OCI-LY1 (cell line): ENCODE measurements at regions not wholly inside any gene's neighbourhood (a gene's known extent, or its start where the extent isn't known, plus 50 kb on each side); places are given as distances from the start of the nearest gene placed in this dataset.

Experiments
- H2AFZ ChIP-seq: fragments of 200-600 bp; sonication (generic), shearing (Covaris generic); 2 replicates; pipeline ENCODE4 v1.6.0; 2014; ENCODE audit warnings: antibody characterized with exemption, mild to moderate bottlenecking, low read length
- H3F3A ChIP-seq: fragments of 200-600 bp; sonication (generic), shearing (Covaris generic); 2 replicates; pipeline ENCODE4 v1.6.0; 2014; ENCODE audit warnings: mild to moderate bottlenecking, antibody characterized with exemption, low read length, moderate library complexity; ENCODE audit not compliant: insufficient read depth
- H3K27ac ChIP-seq: fragments of 200-600 bp; sonication (generic); 2 replicates; pipeline ENCODE4 v1.5.1; 2014; ENCODE audit warnings: low read length, mixed run types, mild to moderate bottlenecking, low read depth; ENCODE audit not compliant: poor library complexity, severe bottlenecking
- H3K27me3 ChIP-seq: fragments of 200-600 bp; sonication (generic); 2 replicates; pipeline ENCODE4 v1.6.0; 2014; ENCODE audit warnings: antibody characterized with exemption, mild to moderate bottlenecking, low read length, moderate library complexity; ENCODE audit not compliant: insufficient read depth
- H3K36me3 ChIP-seq: fragments of 200-600 bp; sonication (generic); 2 replicates; pipeline ENCODE4 v1.6.1; 2014; ENCODE audit warnings: mild to moderate bottlenecking, antibody characterized with exemption, low read length, moderate library complexity, mixed read lengths; ENCODE audit not compliant: insufficient read depth
- H3K4me1 ChIP-seq: fragments of 200-600 bp; sonication (generic); 2 replicates; pipeline ENCODE4 v1.5.1; 2014; ENCODE audit warnings: mild to moderate bottlenecking, low read length, moderate library complexity; ENCODE audit not compliant: insufficient read depth, severe bottlenecking
- H3K4me2 ChIP-seq: fragments of 200-600 bp; sonication (generic), shearing (Covaris generic); 2 replicates; pipeline ENCODE4 v1.6.1; 2014; ENCODE audit warnings: low read length
- H3K4me3 ChIP-seq: fragments of 200-600 bp; sonication (generic); 2 replicates; pipeline ENCODE4 v1.5.1; 2014; ENCODE audit warnings: low read length, low read depth, mild to moderate bottlenecking, mixed read lengths; ENCODE audit not compliant: poor library complexity, severe bottlenecking
- H3K79me2 ChIP-seq: fragments of 200-600 bp; shearing (Covaris generic); 2 replicates; pipeline ENCODE4 v1.6.1; 2016; ENCODE audit warnings: mixed run types, low read length, mixed read lengths; ENCODE audit not compliant: insufficient read depth
- H3K9ac ChIP-seq: fragments of 200-600 bp; sonication (generic), shearing (Covaris generic); 2 replicates; pipeline ENCODE4 v1.6.1; 2014; ENCODE audit warnings: mild to moderate bottlenecking, low read length, mixed read lengths
- H3K9me2 ChIP-seq: fragments of 200-600 bp; sonication (generic), shearing (Covaris generic); 2 replicates; pipeline ENCODE4 v1.6.1; 2014; ENCODE audit warnings: low read depth, mild to moderate bottlenecking, low read length, mixed read lengths
- H3K9me3 ChIP-seq: fragments of 200-600 bp; shearing (Covaris generic); 2 replicates; pipeline ENCODE4 v1.6.1; 2014; ENCODE audit warnings: low read length, mixed read lengths
- H4K20me1 ChIP-seq: fragments of 200-600 bp; sonication (generic), shearing (Covaris generic); 2 replicates; pipeline ENCODE4 v1.6.0; 2016; ENCODE audit warnings: mild to moderate bottlenecking, low read length; ENCODE audit not compliant: insufficient read depth
- EZH2 ChIP-seq: fragments of 200-600 bp; sonication (generic), shearing (Covaris generic); IDR thresholded peaks from 2 replicates; pipeline ENCODE4 v1.8.0; 2017; ENCODE audit warnings: borderline replicate concordance, mixed run types, mild to moderate bottlenecking, antibody characterized with exemption, low read length, moderate library complexity, mixed read lengths
- TF ChIP-seq, protein P1 (sequence below): fragments of 200-600 bp; sonication (generic), shearing (Covaris generic); IDR thresholded peaks from 2 replicates; pipeline ENCODE4 v1.5.1; 2017; ENCODE audit warnings: mild to moderate bottlenecking, antibody characterized with exemption, low read length, moderate library complexity, mixed read lengths

- no peak overlapping the region for H3K9ac ChIP-seq
- no peaks in the 10 kb centered on the region for H4K20me1 ChIP-seq
- H3K27ac ChIP-seq: no peak overlapping the region
- H3K4me3 ChIP-seq: no peak overlapping the region
- H3K9me3 ChIP-seq: no peaks in the 10 kb centered on the region
- H3K36me3 ChIP-seq: no peaks in the 10 kb centered on the region
- H3K9me2 ChIP-seq: no peaks in the 10 kb centered on the region
- TF ChIP-seq, protein P1, sequence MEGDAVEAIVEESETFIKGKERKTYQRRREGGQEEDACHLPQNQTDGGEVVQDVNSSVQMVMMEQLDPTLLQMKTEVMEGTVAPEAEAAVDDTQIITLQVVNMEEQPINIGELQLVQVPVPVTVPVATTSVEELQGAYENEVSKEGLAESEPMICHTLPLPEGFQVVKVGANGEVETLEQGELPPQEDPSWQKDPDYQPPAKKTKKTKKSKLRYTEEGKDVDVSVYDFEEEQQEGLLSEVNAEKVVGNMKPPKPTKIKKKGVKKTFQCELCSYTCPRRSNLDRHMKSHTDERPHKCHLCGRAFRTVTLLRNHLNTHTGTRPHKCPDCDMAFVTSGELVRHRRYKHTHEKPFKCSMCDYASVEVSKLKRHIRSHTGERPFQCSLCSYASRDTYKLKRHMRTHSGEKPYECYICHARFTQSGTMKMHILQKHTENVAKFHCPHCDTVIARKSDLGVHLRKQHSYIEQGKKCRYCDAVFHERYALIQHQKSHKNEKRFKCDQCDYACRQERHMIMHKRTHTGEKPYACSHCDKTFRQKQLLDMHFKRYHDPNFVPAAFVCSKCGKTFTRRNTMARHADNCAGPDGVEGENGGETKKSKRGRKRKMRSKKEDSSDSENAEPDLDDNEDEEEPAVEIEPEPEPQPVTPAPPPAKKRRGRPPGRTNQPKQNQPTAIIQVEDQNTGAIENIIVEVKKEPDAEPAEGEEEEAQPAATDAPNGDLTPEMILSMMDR: no peak
- TF ChIP-seq EZH2: no peak
- H3F3A ChIP-seq: no peaks in the 10 kb centered on the region
- H3K4me1 ChIP-seq: no peaks in the 10 kb centered on the region
- H3K79me2 ChIP-seq: no peaks in the 10 kb centered on the region
- H3K27me3 ChIP-seq: no peaks in the 10 kb centered on the region
- no peak overlapping the region for H3K4me2 ChIP-seq
- H2AFZ ChIP-seq: no peak overlapping the region
Observed at GRCh38 chr4:188485906-188486305, 346.7 kb downstream of the TRIML1 start.

DNA sequence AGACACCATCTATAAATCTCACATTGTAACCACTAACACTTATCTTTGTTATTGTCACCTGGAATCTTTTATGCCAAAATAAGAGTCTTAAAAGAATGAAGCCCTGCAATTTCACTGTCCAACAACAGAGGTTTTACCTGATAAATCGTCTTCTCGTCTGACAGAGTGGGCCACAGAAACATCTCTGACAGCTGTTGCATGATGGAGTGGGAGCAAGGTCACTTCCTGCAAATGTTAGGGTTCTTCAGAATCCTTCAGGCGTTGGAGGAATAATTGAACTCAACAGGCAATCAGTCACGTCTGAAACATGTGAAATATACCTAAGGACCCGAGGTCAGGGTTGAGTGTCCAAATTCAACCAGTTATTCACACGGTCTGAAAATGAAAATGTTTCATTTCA lies 353.6 kb downstream of the TRIML1 start:
- Histone ChIP-seq H2AFZ (no peak overlapping the region), H3K27ac (no peak overlapping the region), H3K9me2 (no peaks in the 10 kb centered on the region), H3K9me3 (no peaks in the 10 kb centered on the region), H4K20me1 (no peaks in the 10 kb centered on the region), H3K4me3 (no peak overlapping the region), H3F3A (no peaks in the 10 kb centered on the region), H3K4me1 (no peaks in the 10 kb centered on the region), H3K79me2 (no peaks in the 10 kb centered on the region), H3K9ac (no peak overlapping the region), H3K27me3 (no peaks in the 10 kb centered on the region), H3K4me2 (no peak overlapping the region), H3K36me3 (no peaks in the 10 kb centered on the region)
- TF ChIP-seq, protein P1: no peak
- no peak for TF ChIP-seq EZH2

DNA sequence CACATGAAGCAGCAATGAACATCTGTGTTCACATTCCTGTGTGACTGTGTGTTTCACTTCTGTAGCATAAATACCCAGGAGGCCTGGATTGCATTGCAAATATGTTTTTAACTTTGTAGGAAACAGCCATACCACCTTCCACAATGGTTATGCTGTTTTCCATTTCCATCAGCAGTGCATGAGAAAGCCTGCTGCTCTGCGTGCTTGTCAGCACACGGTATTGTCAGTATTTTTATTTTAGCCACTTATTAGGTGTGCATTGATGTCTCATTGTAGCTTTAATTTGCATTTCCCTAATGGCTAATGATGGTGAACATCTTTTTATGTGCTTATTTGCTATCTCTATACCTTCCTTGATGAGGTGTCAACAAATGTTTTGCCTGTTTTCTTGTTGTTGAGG lies 355.9 kb downstream of the TRIML1 start:
- Histone ChIP-seq H3K4me3 (no peak overlapping the region), H3K27me3 (no peaks in the 10 kb centered on the region), H3K27ac (no peak overlapping the region), H3K36me3 (no peaks in the 10 kb centered on the region), H3K4me2 (no peak overlapping the region), H3K79me2 (no peaks in the 10 kb centered on the region), H3K9me3 (no peaks in the 10 kb centered on the region), H2AFZ (no peak overlapping the region), H4K20me1 (no peaks in the 10 kb centered on the region), H3F3A (no peaks in the 10 kb centered on the region), H3K4me1 (no peaks in the 10 kb centered on the region), H3K9me2 (no peaks in the 10 kb centered on the region), H3K9ac (no peak overlapping the region)
- TF ChIP-seq EZH2: no peak
- TF ChIP-seq, protein P1: no peak
